IPS-20b (cell line): ENCODE measurements at regions not wholly inside any gene's neighbourhood (a gene's known extent, or its start where the extent isn't known, plus 50 kb on each side); places are given as distances from the start of the nearest gene placed in this dataset.
A peak's percentile ranks its signal among the peaks of the same experiment; 100 is the strongest.
"Not testable (repeated sequence)": the region's sequence is repeated elsewhere in the genome, so short reads cannot be mapped to it uniquely, and the experiment has no call there.

Experiments
- H3K27ac ChIP-seq: one replicate; pipeline ENCODE4 v1.5.1; 2013; ENCODE audit warnings: low read length
- H3K27me3 ChIP-seq: 2 replicates; pipeline ENCODE4 v1.6.1; 2013; ENCODE audit warnings: mild to moderate bottlenecking, low read length, inconsistent platforms; ENCODE audit not compliant: insufficient read depth
- H3K36me3 ChIP-seq: 2 replicates; pipeline ENCODE4 v1.6.1; 2013; ENCODE audit warnings: low read depth, mild to moderate bottlenecking, inconsistent platforms, low read length, moderate library complexity; ENCODE audit not compliant: insufficient read depth
- H3K4me1 ChIP-seq: 2 replicates; pipeline ENCODE4 v1.6.1; 2013; ENCODE audit warnings: mild to moderate bottlenecking, control low read depth, inconsistent platforms, low read length, moderate library complexity; ENCODE audit not compliant: insufficient read depth
- H3K4me3 ChIP-seq: 2 replicates; pipeline ENCODE4 v1.5.1; 2013; ENCODE audit warnings: mild to moderate bottlenecking, low read length, inconsistent platforms
- H3K9ac ChIP-seq: 2 replicates; pipeline ENCODE4 v1.6.1; 2013; ENCODE audit warnings: low read depth, mild to moderate bottlenecking, inconsistent platforms, low read length, moderate library complexity
- H3K9me3 ChIP-seq: 2 replicates; pipeline ENCODE4 v1.6.1; 2013; ENCODE audit warnings: mild to moderate bottlenecking, low read depth, low read length, inconsistent platforms; ENCODE audit not compliant: insufficient read depth

GRCh38 chr6:169114632-169115031 lies 139.0 kb downstream of the THBS2 start:
- not testable (repeated sequence) for H3K27ac ChIP-seq, H3K27me3 ChIP-seq, H3K9me3 ChIP-seq, H3K4me3 ChIP-seq, H3K36me3 ChIP-seq, H3K9ac ChIP-seq
- H3K4me1 ChIP-seq = peaks cover 14% of the 10 kb centered on the region; the same call in 1 of the 2 replicates

DNA sequence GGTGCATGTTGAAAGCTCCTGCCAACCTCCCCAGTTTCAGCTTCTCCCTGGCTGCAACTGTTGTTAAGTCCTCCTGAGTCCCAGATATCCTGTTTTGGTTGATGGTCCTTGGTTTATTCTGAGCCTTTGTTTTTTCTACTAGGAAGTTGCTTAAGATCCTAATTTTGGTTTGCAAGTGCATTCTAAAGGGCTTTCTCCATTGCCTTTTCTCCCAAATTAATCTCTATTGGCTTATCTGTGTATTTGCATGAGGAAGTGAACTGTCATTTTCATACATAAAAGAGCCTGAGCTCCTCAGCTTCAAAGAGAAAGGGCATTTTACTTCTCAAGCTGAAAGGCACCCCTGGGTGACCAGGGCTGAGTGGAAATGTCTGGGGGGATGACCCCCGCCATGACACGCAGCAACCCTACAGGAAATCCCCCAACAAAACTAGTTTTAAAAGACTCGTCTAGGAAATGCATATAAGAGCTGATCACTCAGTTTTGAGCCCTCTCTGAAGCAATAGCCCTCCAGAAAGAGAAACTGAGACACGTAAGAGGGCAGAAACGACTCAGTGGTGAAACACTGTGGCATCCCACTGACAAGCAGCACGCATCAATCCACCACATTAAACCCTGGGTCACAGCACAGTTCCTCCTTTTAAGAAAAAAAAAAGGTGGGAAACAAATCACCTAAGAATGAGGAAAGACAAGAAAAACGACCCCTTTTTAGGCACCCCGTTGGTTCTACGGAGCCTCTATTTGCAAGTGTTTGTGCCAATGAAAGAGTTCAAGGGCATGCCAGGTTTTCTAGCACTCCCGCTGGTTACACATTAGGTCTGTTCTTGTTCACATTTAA lies 140.9 kb downstream of the THBS2 start:
- Histone ChIP-seq H3K9me3 (peaks cover 12% of the 10 kb centered on the region; the same call in 1 of the 2 replicates), H3K9ac (no peak overlapping the region), H3K4me3 (peak overlapping the region; percentile 46; the same call in 1 of the 2 replicates), H3K4me1 (peaks cover 14% of the 10 kb centered on the region; the same call in 1 of the 2 replicates), H3K36me3 (no peaks in the 10 kb centered on the region), H3K27ac (no peak overlapping the region), H3K27me3 (no peaks in the 10 kb centered on the region)

DNA sequence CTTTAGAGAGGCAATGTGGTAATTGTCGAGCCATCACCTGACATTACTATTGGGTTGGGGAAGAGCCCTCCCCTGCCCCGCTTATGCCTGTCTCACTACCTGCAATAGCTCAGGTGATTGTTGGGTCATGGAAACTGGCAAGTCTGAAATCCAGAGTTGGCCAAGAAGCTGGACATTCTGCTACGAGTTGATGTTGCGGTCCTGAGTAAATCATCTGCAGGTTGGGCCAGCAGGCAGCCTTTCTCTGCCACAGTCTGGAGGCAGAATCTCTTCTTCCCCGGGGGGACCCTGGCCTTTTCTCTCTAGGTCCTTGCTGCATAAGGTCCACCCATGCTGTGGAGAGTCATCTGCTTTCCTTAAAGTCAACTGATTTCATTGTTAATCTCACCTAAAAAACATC lies 142.4 kb downstream of the THBS2 start:
- peaks cover 12% of the 10 kb centered on the region; the same call in 1 of the 2 replicates for H3K9me3 ChIP-seq
- H3K9ac ChIP-seq = no peak overlapping the region
- H3K36me3 ChIP-seq = no peaks in the 10 kb centered on the region
- no peak overlapping the region for H3K27ac ChIP-seq
- H3K4me3 ChIP-seq = no peak overlapping the region
- H3K27me3 ChIP-seq = no peaks in the 10 kb centered on the region
- H3K4me1 ChIP-seq = peaks cover 14% of the 10 kb centered on the region; the same call in 1 of the 2 replicates

- H3K4me1 ChIP-seq = peaks cover 14% of the 10 kb centered on the region; the same call in 1 of the 2 replicates
- H3K27me3 ChIP-seq = no peaks in the 10 kb centered on the region
- H3K36me3 ChIP-seq = no peaks in the 10 kb centered on the region
- H3K27ac ChIP-seq = no peak overlapping the region
- H3K9me3 ChIP-seq = peaks cover 12% of the 10 kb centered on the region; the same call in 1 of the 2 replicates
- no peak overlapping the region for H3K9ac ChIP-seq
- no peak overlapping the region for H3K4me3 ChIP-seq
Observed at GRCh38 chr6:169109411-169110220, 144.0 kb downstream of the THBS2 start.

DNA sequence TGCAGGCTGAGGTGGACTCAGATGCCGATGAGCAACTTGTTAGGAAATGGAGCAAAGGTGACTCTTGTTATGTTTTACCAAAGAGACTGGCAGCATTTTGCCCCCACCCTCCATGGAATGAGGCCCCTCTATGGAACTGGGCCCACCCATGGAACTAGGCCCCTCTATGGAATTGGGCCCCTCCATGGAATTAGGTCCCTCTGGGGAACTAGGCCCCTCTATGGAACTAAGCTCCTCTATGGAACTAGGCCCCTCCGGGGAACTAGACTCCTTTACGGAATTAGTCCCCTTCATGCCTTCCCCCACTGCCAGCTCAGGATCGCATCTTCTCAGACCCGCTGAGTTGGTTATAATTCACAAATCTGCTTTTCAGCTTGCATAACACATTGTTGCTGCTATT lies 144.9 kb downstream of the THBS2 start:
- Histone ChIP-seq H3K9me3 (peaks cover 15% of the 10 kb centered on the region), H3K27me3 (no peaks in the 10 kb centered on the region), H3K4me1 (peaks cover 13% of the 10 kb centered on the region; the same call in 1 of the 2 replicates), H3K27ac (no peak overlapping the region), H3K36me3 (no peaks in the 10 kb centered on the region), H3K9ac (no peak overlapping the region), H3K4me3 (no peak overlapping the region)

- Histone ChIP-seq H3K9ac (no peak overlapping the region), H3K27me3 (no peaks in the 10 kb centered on the region), H3K4me3 (no peak overlapping the region), H3K4me1 (no peaks in the 10 kb centered on the region; the same call in 1 of the 2 replicates), H3K9me3 (peaks cover 15% of the 10 kb centered on the region), H3K36me3 (no peaks in the 10 kb centered on the region), H3K27ac (no peak overlapping the region)
Observed at GRCh38 chr6:169106176-169106575, 147.5 kb downstream of the THBS2 start.

GRCh38 chr6:169101981-169102380 lies 151.7 kb downstream of the THBS2 start:
- H3K9ac ChIP-seq = no peak overlapping the region
- no peaks in the 10 kb centered on the region for H3K36me3 ChIP-seq
- H3K9me3 ChIP-seq = peaks cover 3% of the 10 kb centered on the region; the same call in 1 of the 2 replicates
- H3K4me3 ChIP-seq = no peak overlapping the region
- no peak overlapping the region for H3K27ac ChIP-seq
- peaks cover 10% of the 10 kb centered on the region for H3K4me1 ChIP-seq
- no peaks in the 10 kb centered on the region for H3K27me3 ChIP-seq

GRCh38 chr6:169101036-169101805 lies 152.4 kb downstream of the THBS2 start:
- H3K9me3 ChIP-seq = peaks cover 3% of the 10 kb centered on the region; the same call in 1 of the 2 replicates
- H3K4me3 ChIP-seq = no peak overlapping the region
- no peak overlapping the region for H3K9ac ChIP-seq
- H3K27ac ChIP-seq = no peak overlapping the region
- no peaks in the 10 kb centered on the region for H3K27me3 ChIP-seq
- no peaks in the 10 kb centered on the region for H3K36me3 ChIP-seq
- H3K4me1 ChIP-seq = peaks cover 10% of the 10 kb centered on the region

GRCh38 chr6:169099411-169100202 lies 154.0 kb downstream of the THBS2 start:
- Histone ChIP-seq H3K9me3 (peaks cover 3% of the 10 kb centered on the region; the same call in 1 of the 2 replicates), H3K36me3 (no peaks in the 10 kb centered on the region), H3K27me3 (no peaks in the 10 kb centered on the region), H3K4me3 (no peak overlapping the region), H3K9ac (no peak overlapping the region; the same call in 1 of the 2 replicates), H3K4me1 (peaks cover 10% of the 10 kb centered on the region), H3K27ac (no peak overlapping the region)

DNA sequence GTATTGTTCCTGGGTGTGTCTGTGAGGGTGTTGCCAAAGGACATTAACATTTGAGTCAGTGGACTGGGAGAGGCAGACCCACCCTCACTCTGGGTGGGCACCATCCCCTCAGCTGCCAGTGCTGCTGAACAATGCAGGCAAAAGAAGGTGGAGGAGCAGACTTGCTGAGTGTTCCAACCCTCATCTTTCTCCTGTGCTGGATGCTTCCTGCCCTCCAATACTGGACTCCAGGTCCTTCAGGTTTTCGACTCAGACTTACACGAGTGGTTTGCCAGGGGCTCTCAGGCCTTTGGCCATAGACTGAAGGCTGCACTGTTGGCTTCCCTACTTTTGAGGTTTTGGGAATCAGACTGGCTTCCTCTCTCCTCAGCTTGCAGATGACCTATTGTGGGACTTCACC lies 155.0 kb downstream of the THBS2 start:
- not testable (repeated sequence) for H3K27ac ChIP-seq, H3K9ac ChIP-seq, H3K27me3 ChIP-seq, H3K4me3 ChIP-seq, H3K9me3 ChIP-seq, H3K36me3 ChIP-seq
- peaks cover 10% of the 10 kb centered on the region for H3K4me1 ChIP-seq
